Keratinocyte (primary cell): ENCODE measurements at regions not wholly inside any gene's neighbourhood (a gene's known extent, or its start where the extent isn't known, plus 50 kb on each side); places are given as distances from the start of the nearest gene placed in this dataset.

Experiments used
- DNase-seq: peaks from one replicate; pipeline ENCODE4 v3.0.0-alpha.2; 2011; ENCODE audit warnings: low read depth, missing footprints, low spot score
- FAIRE-seq: peaks from 2 replicates; lab custom pipeline; 2011; peaks lifted over from hg19 to GRCh38; lab: Jason Lieb, UNC
- H2AFZ ChIP-seq: 2 replicates; pipeline ENCODE4 v1.6.0; 2012; ENCODE audit warnings: low read length, control low read depth, inconsistent platforms; ENCODE audit not compliant: control insufficient read depth
- H3K27ac ChIP-seq: 2 replicates; pipeline ENCODE4 v1.5.1; 2011; ENCODE audit warnings: low read length; ENCODE audit not compliant: control insufficient read depth, insufficient read depth
- H3K27me3 ChIP-seq: 3 replicates; pipeline ENCODE4 v1.6.0; 2011; ENCODE audit warnings: low read length; ENCODE audit not compliant: control insufficient read depth, insufficient read depth; ENCODE audit errors: extremely low read depth
- H3K36me3 ChIP-seq, 2 experiments: 2 replicates in 1 of 2; 3 replicates in 1 of 2; pipeline ENCODE4 v1.5.1; 2011; ENCODE audit warnings: low read length in 2 of 2, mild to moderate bottlenecking in 1 of 2; ENCODE audit not compliant: control insufficient read depth in 2 of 2, insufficient read depth in 2 of 2; ENCODE audit errors: extremely low read depth in 1 of 2
- H3K4me1 ChIP-seq: 3 replicates; pipeline ENCODE4 v1.5.1; 2011; ENCODE audit warnings: low read length; ENCODE audit not compliant: control insufficient read depth, insufficient read depth; ENCODE audit errors: extremely low read depth
- H3K4me2 ChIP-seq: 3 replicates; pipeline ENCODE4 v1.6.0; 2011; ENCODE audit warnings: low read depth, low read length; ENCODE audit not compliant: control insufficient read depth, insufficient read depth; ENCODE audit errors: extremely low read depth
- H3K4me3 ChIP-seq, 3 experiments: fragments of 200-600 bp in 1 of 3; sonication (generic) in 1 of 3; 2 replicates in 2 of 3; 3 replicates in 1 of 3; pipeline ENCODE4 v1.5.1; 2011 to 2016; ENCODE audit warnings: low read length in 3 of 3, mild to moderate bottlenecking in 3 of 3, control low read depth in 2 of 3, inconsistent platforms in 1 of 3, low read depth in 1 of 3, mixed read lengths in 1 of 3, mixed run types in 1 of 3, moderate library complexity in 1 of 3; ENCODE audit not compliant: control insufficient read depth in 2 of 3, insufficient read depth in 2 of 3; ENCODE audit errors: extremely low read depth in 1 of 3
- H3K79me2 ChIP-seq: 2 replicates; pipeline ENCODE4 v1.6.0; 2012; ENCODE audit warnings: low read length; ENCODE audit not compliant: control insufficient read depth, insufficient read depth
- H3K9ac ChIP-seq: 3 replicates; pipeline ENCODE4 v1.6.0; 2011; ENCODE audit warnings: low read length; ENCODE audit not compliant: control insufficient read depth, insufficient read depth; ENCODE audit errors: extremely low read depth
- H3K9me1 ChIP-seq: 3 replicates; pipeline ENCODE4 v1.6.0; 2011; ENCODE audit warnings: low read length; ENCODE audit not compliant: control insufficient read depth, insufficient read depth; ENCODE audit errors: extremely low read depth
- H3K9me3 ChIP-seq: 2 replicates; pipeline ENCODE4 v1.5.1; 2012; ENCODE audit warnings: low read depth, low read length; ENCODE audit not compliant: control insufficient read depth
- H4K20me1 ChIP-seq: 3 replicates; pipeline ENCODE4 v1.6.0; 2011; ENCODE audit warnings: low read length; ENCODE audit not compliant: control insufficient read depth, insufficient read depth; ENCODE audit errors: extremely low read depth
- CTCF ChIP-seq, 3 experiments: IDR thresholded peaks in 1 of 3; conservative IDR thresholded peaks in 1 of 3; optimal IDR thresholded peaks in 1 of 3; 2 replicates in 2 of 3; 3 replicates in 1 of 3; pipeline versions ENCODE3 to v1.5.1; 2011; ENCODE audit warnings: low read length in 3 of 3, mild to moderate bottlenecking in 3 of 3, moderate library complexity in 2 of 3, control low read depth in 1 of 3, inconsistent platforms in 1 of 3; ENCODE audit not compliant: insufficient read depth in 2 of 3; ENCODE audit errors: extremely low read depth in 1 of 3
- EZH2 ChIP-seq: IDR thresholded peaks from one replicate; pipeline ENCODE4 v1.6.1; 2012; ENCODE audit warnings: inconsistent platforms, mild to moderate bottlenecking, low read length, moderate library complexity
- dilution Hi-C: fragments of 300-500 bp; cut with MboI; formaldehyde crosslinking; loops from one replicate; pipeline ENCODE4 v1.7.0; 2020; ENCODE audit warnings: low sequenced_read_pairs; ENCODE audit not compliant: extremely low pct_ligation_motif_present

DNA sequence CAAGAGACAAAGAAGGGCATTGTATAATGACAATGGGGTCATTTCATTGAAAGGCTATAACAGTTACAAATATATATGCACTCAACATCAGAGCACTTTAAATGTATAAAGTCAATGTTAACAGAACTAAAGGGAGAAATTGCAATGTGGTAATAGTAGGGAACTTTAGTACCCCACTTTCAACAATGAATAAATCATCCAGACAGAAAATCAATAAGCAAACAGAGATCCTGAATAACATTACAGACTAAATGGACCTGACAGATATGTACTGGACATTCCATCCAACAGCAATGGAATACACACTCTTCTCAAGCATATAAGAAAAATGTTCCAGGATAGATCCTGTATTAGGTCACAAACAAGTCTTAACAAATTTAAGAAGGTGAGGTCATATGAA lies 90.5 kb upstream of the ALKAL2 start:
- no peak overlapping the region for H3K4me3 ChIP-seq
- no peaks in the 10 kb centered on the region for H3K9me3 ChIP-seq
- FAIRE-seq (no peak), DNase-seq (no peak)
- no peak overlapping the region for H3K9ac ChIP-seq
- H2AFZ ChIP-seq = no peak overlapping the region
- H3K27me3 ChIP-seq = no peaks in the 10 kb centered on the region
- no peak overlapping the region for H3K4me2 ChIP-seq
- no peak overlapping the region for H3K27ac ChIP-seq
- H3K36me3 ChIP-seq = no peaks in the 10 kb centered on the region
- peaks cover 6% of the 10 kb centered on the region for H3K4me1 ChIP-seq
- H3K79me2 ChIP-seq = no peaks in the 10 kb centered on the region
- H3K9me1 ChIP-seq = no peaks in the 10 kb centered on the region
- TF ChIP-seq EZH2 = no peak
- no peak for TF ChIP-seq CTCF (optimal IDR thresholded peaks at IDR 0.05 in 1 of 3, IDR thresholded peaks at IDR 0.05 in 1 of 3, conservative IDR thresholded peaks at IDR 0.05 in 1 of 3; ENCODE audit: extremely low read depth in 1 of 3, insufficient read depth in 2 of 3, low read length in 3 of 3)
- H4K20me1 ChIP-seq = no peaks in the 10 kb centered on the region
- dilution Hi-C loops = no loop called here

DNA sequence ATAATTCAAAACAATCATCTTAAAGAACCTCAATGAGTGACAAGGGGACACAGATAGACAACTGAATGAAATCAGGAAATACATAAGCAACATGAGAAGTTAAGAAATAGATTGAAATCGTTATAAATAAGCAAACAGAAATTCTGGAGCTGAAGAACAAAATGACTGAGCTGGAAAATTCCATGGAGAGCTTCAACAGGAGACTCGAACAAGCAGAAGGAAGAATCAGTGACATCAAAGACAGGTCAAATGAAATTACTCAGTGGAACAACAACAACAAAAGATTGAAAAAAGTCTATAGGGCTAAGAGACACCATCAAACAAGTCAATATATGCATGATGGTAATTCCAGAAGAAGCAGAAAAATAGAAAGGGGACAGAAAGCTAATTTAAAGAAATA lies 89.5 kb upstream of the ALKAL2 start:
- Histone ChIP-seq H3K27me3 (no peaks in the 10 kb centered on the region), H3K9ac (no peak overlapping the region), H2AFZ (no peak overlapping the region), H3K36me3 (no peaks in the 10 kb centered on the region), H3K9me3 (no peaks in the 10 kb centered on the region), H3K27ac (no peak overlapping the region), H3K4me1 (peaks cover 6% of the 10 kb centered on the region), H4K20me1 (no peaks in the 10 kb centered on the region), H3K4me3 (no peak overlapping the region), H3K4me2 (no peak overlapping the region), H3K9me1 (no peaks in the 10 kb centered on the region), H3K79me2 (no peaks in the 10 kb centered on the region)
- TF ChIP-seq EZH2 (no peak), CTCF (optimal IDR thresholded peaks at IDR 0.05 in 1 of 3, IDR thresholded peaks at IDR 0.05 in 1 of 3, conservative IDR thresholded peaks at IDR 0.05 in 1 of 3; ENCODE audit: extremely low read depth in 1 of 3, insufficient read depth in 2 of 3, low read length in 3 of 3) (no peak)
- dilution Hi-C loops = no loop called here
- DNase-seq = no peak
- no peak for FAIRE-seq
